DMS53 treated with DMSO at 0.1 percent for 48 hours (cell line): ENCODE measurements at regions not wholly inside any gene's neighbourhood (a gene's known extent, or its start where the extent isn't known, plus 50 kb on each side); places are given as distances from the start of the nearest gene placed in this dataset.

Experiments used
- DNase-seq: peaks from one replicate; lab custom pipeline; 2025; ENCODE audit not compliant: unreplicated experiment; lab: John Stamatoyannopoulos, UW

- no peak for DNase-seq
Measured at GRCh38 chrX:98516120-98516519, 1632.4 kb downstream of the RPA4 start.

DNA sequence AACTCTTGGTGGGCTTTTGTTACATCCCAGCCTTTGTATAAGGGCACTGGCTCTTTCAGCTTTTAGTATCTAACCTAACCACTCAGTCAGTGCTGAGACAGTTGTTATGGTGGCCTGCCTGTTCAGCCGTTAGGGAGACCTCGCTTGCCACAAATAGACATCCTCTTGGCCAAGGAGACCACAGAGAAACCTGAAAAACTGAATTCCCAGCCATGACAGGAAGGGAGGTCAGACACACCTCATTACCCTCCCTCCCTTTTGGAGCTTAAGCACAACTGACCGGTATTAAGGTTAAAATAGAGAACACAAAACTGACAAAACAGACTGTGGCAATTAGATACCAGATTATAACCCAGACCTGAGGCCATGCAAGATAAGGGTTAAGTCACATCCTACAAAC lies 1639.3 kb downstream of the RPA4 start:
- no peak for DNase-seq

- no peak for DNase-seq
Measured at GRCh38 chrX:98523521-98523920, 1639.8 kb downstream of the RPA4 start.

- DNase-seq, result no peak
Measured at GRCh38 chrX:98548519-98548918, 1664.8 kb downstream of the RPA4 start.

GRCh38 chrX:98568795-98569194 lies 1685.1 kb downstream of the RPA4 start:
- no peak for DNase-seq

DNA sequence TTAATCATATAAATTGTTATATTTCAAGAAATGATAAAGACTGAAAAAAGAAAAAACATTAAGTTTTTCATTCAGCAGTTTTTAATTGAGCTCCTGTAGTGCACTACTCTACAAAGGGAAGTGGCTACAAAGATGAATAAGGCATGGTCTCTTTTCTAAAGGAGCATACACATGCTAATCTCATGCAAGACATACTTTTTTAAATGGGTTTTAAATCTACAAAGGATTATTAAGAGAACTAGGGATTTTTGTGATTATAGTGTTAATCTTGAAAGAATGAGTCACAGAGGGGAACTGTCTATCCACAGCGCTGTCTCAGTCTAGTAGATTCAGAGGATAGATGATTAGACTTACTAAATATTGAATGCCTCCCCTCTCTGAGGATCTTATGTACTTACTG lies 1722.2 kb downstream of the RPA4 start:
- DNase-seq, result no peak

DNA sequence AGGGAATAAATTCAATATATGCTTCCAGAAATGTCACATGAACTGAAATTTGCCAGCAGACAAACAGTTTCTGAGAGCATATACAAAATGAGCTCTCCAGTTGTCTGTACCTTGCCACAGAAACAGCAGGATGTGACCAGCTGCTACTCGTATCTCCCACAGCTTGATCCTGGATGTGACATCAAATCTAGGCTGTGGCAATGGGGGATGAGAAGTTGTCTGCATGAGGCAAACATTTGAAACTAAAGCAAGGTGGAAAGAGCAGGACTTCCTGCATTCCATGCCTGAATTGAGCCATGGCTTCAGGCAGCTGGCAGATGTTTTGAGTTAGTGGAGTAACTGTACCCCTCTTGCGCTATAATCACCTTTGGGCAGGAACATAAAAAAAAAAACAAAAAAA lies 1724.0 kb downstream of the RPA4 start:
- peak; percentile 23 for DNase-seq

- DNase-seq, result no peak
Measured at GRCh38 chrX:98627645-98628044, 1743.9 kb downstream of the RPA4 start.

GRCh38 chrX:98637451-98637850 lies 1753.7 kb downstream of the RPA4 start:
- no peak for DNase-seq

DNA sequence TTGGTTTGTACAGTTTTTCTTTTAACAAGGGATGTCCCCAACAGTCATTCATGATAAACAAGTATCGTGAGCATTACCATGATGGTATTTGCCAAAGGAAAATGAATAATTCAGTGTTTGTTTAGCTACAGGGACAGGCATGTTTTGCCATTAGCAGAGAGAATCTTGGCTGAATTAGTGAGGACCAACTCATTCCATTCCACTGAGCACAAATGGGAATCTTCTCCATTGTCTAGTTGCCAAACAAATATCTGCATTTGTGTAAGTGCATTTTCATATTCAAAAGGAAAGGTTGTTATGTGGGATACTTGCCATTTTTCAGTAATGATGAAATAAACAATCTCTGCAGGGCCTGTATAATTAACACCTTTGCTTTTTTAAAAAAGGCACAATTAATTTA lies 1762.6 kb downstream of the RPA4 start:
- DNase-seq, result no peak

- no peak for DNase-seq
Measured at GRCh38 chrX:98654565-98654964, 1755.5 kb downstream of the PCDH19 start.
